IMR-90 (cell line): ENCODE measurements at regions not wholly inside any gene's neighbourhood (a gene's known extent, or its start where the extent isn't known, plus 50 kb on each side); places are given as distances from the start of the nearest gene placed in this dataset.

ENCODE experiments used
- ATAC-seq: fragments of 200-7000 bp; cut with Tn5 transposase; 2 replicates; pipeline ENCODE4 v1.9.1; 2020; ENCODE audit warnings: low read depth, mild to moderate bottlenecking, moderate library complexity
- BruUV-seq: library from RNA; stranded (reverse); fragments of 400-500 nt; replicated peaks from 2 replicates; lab custom pipeline; 2021; lab: Mats Ljungman, UMichigan
- CTCF ChIA-PET: fragments of 300-600 bp; formaldehyde crosslinking; extraction: SDS; loops from one replicate; lab custom pipeline; 2021; ENCODE audit warnings: antibody characterized with exemption; lab: Yijun Ruan, JAX
- POLR2A ChIA-PET: fragments of 300-600 bp; sonication (Branson Sonifier 250); formaldehyde crosslinking; loops from one replicate; lab custom pipeline; 2022; ENCODE audit warnings: antibody characterized with exemption; ENCODE audit not compliant: unreplicated experiment; lab: Charles Lee
- DNase-seq: peaks from one replicate; pipeline ENCODE4 v3.0.0; 2013
- H2AFZ ChIP-seq: replicated peaks from 2 replicates; pipeline ENCODE3; 2013; ENCODE audit warnings: low read length, mild to moderate bottlenecking; ENCODE audit not compliant: poor library complexity
- H2AK5ac ChIP-seq: 2 replicates; pipeline ENCODE4 v1.6.1; 2013; ENCODE audit warnings: low read depth, low read length, inconsistent platforms
- H2AK9ac ChIP-seq: replicated peaks from 2 replicates; pipeline ENCODE3; 2013; ENCODE audit warnings: mild to moderate bottlenecking, low read depth, low read length, moderate library complexity; ENCODE audit not compliant: poor library complexity
- H2BK120ac ChIP-seq: 2 replicates; pipeline ENCODE4 v1.6.1; 2013; ENCODE audit warnings: low read depth, low read length, inconsistent platforms
- H2BK15ac ChIP-seq: 3 replicates; pipeline ENCODE4 v1.6.1; 2013; ENCODE audit warnings: low read depth, low read length, inconsistent platforms
- H2BK20ac ChIP-seq: 2 replicates; pipeline ENCODE4 v1.6.1; 2013; ENCODE audit warnings: low read depth, mild to moderate bottlenecking, inconsistent platforms, low read length, moderate library complexity
- H2BK5ac ChIP-seq: 2 replicates; pipeline ENCODE4 v1.6.1; 2013; ENCODE audit warnings: mild to moderate bottlenecking, low read depth, low read length, inconsistent platforms; ENCODE audit not compliant: poor library complexity, severe bottlenecking
- H3K14ac ChIP-seq: replicated peaks from 2 replicates; pipeline ENCODE4 v1.6.1; 2013; ENCODE audit warnings: low read depth, low read length, inconsistent platforms
- H3K18ac ChIP-seq: 2 replicates; pipeline ENCODE4 v1.6.1; 2013; ENCODE audit warnings: low read depth, low read length, control low read depth
- H3K23ac ChIP-seq: 2 replicates; pipeline ENCODE4 v1.6.1; 2013; ENCODE audit warnings: low read depth, low read length, inconsistent platforms
- H3K27ac ChIP-seq: 2 replicates; pipeline ENCODE4 v1.5.1; 2013; ENCODE audit warnings: mild to moderate bottlenecking, control low read depth, low read length; ENCODE audit not compliant: insufficient read depth
- H3K27me3 ChIP-seq: 2 replicates; pipeline ENCODE4 v1.6.1; 2013; ENCODE audit warnings: low read length; ENCODE audit not compliant: control insufficient read depth, insufficient read depth
- H3K36me3 ChIP-seq: 2 replicates; pipeline ENCODE4 v1.6.1; 2013; ENCODE audit warnings: low read length, mixed read lengths; ENCODE audit not compliant: control insufficient read depth, insufficient read depth
- H3K4ac ChIP-seq: 2 replicates; pipeline ENCODE4 v1.6.1; 2013; ENCODE audit warnings: low read depth, low read length, inconsistent platforms
- H3K4me1 ChIP-seq: 2 replicates; pipeline ENCODE4 v1.6.1; 2013; ENCODE audit warnings: low read length, mixed read lengths; ENCODE audit not compliant: control insufficient read depth, insufficient read depth
- H3K4me2 ChIP-seq: 2 replicates; pipeline ENCODE4 v1.6.1; 2013; ENCODE audit warnings: low read depth, mild to moderate bottlenecking, control low read depth, low read length, moderate library complexity
- H3K4me3 ChIP-seq: 2 replicates; pipeline ENCODE4 v1.5.1; 2013; ENCODE audit warnings: low read depth, mild to moderate bottlenecking, control low read depth, low read length, moderate library complexity; ENCODE audit not compliant: insufficient read depth
- H3K56ac ChIP-seq: 2 replicates; pipeline ENCODE4 v1.6.1; 2013; ENCODE audit warnings: low read length, inconsistent platforms; ENCODE audit not compliant: insufficient read depth; ENCODE audit errors: extremely low read depth
- H3K79me1 ChIP-seq, 2 experiments: 2 replicates each; pipeline ENCODE4 v1.6.1; 2013; ENCODE audit warnings: low read length in 2 of 2, inconsistent platforms in 1 of 2, low read depth in 1 of 2
- H3K9ac ChIP-seq: 2 replicates; pipeline ENCODE4 v1.6.1; 2013; ENCODE audit warnings: low read depth, low read length, control low read depth
- H3K9me1 ChIP-seq: 2 replicates; pipeline ENCODE4 v1.6.1; 2013; ENCODE audit warnings: low read length, inconsistent platforms; ENCODE audit not compliant: insufficient read depth
- H3K9me3 ChIP-seq: 2 replicates; pipeline ENCODE4 v1.6.1; 2013; ENCODE audit warnings: low read length; ENCODE audit not compliant: control insufficient read depth, insufficient read depth
- H4K20me1 ChIP-seq: 2 replicates; pipeline ENCODE4 v1.6.1; 2013; ENCODE audit warnings: low read length, inconsistent platforms; ENCODE audit not compliant: insufficient read depth
- H4K5ac ChIP-seq: 2 replicates; pipeline ENCODE4 v1.6.1; 2013; ENCODE audit warnings: mild to moderate bottlenecking, low read depth, low read length, control low read depth
- H4K8ac ChIP-seq, 2 experiments: 2 replicates each; pipeline ENCODE4 v1.6.1; 2013; ENCODE audit warnings: low read depth in 2 of 2, low read length in 2 of 2, control low read depth in 1 of 2, inconsistent platforms in 1 of 2
- H4K91ac ChIP-seq: 2 replicates; pipeline ENCODE4 v1.6.1; 2013; ENCODE audit warnings: low read depth, low read length, inconsistent platforms; ENCODE audit not compliant: insufficient read depth
- MAFK ChIP-seq: IDR thresholded peaks from 2 replicates; pipeline ENCODE4 v1.6.1; 2012; ENCODE audit warnings: low read depth, low read length, improper control_type of control experiment
- MXI1 ChIP-seq: IDR thresholded peaks from 2 replicates; pipeline ENCODE4 v1.6.1; 2012; ENCODE audit warnings: low read depth, mild to moderate bottlenecking, low read length, moderate library complexity, borderline replicate concordance
- RFX5 ChIP-seq: IDR thresholded peaks from 2 replicates; pipeline ENCODE4 v1.8.0; 2012; ENCODE audit warnings: low read depth, mild to moderate bottlenecking, low read length, moderate library complexity
- WGBS, 2 experiments: methylation state at CpG; one replicate each; pipeline versions ENCODE4 v1.1.5 to v1.1.7; 2013; ENCODE audit warnings: missing lambda C conversion rate in 2 of 2; ENCODE audit not compliant: insufficient read length in 1 of 2; ENCODE audit errors: extremely low coverage in 2 of 2; 5-methylcytosine and 5-hydroxymethylcytosine counted together
- dilution Hi-C: fragments of 300-500 bp; cut with HindIII; formaldehyde crosslinking; loops from one replicate; pipeline ENCODE4 v1.14.3; 2018; ENCODE audit warnings: low sequenced_read_pairs; ENCODE audit not compliant: unreplicated experiment
- in situ Hi-C: fragments of 300-500 bp; cut with MboI; formaldehyde crosslinking; loops from 3 replicates; pipeline ENCODE4 v1.14.3; 2019; ENCODE audit warnings: low sequenced_read_pairs, inconsistent platforms, mixed read lengths
- intact Hi-C: fragments of 100-400 bp; cut with micrococcal nuclease; formaldehyde crosslinking; loops from 2 replicates; pipeline ENCODE4 v1.10.0; 2022

- no peak overlapping the region for H3K4ac ChIP-seq
- no peak overlapping the region for H4K8ac ChIP-seq
- no peaks in the 10 kb centered on the region for H3K36me3 ChIP-seq
- no peak overlapping the region for H4K91ac ChIP-seq
- no peak overlapping the region for H3K23ac ChIP-seq
- TF ChIP-seq RFX5 (no peak), MAFK (no peak), MXI1 (no peak)
- in situ Hi-C loops: no loop called here
- no peak overlapping the region for H2AK5ac ChIP-seq
- no peaks in the 10 kb centered on the region for H3K9me1 ChIP-seq
- no peaks in the 10 kb centered on the region for H3K4me1 ChIP-seq
- no peak overlapping the region for H4K5ac ChIP-seq
- no CpG with 5 or more reads among the region's 1 CpG for WGBS, 2 experiments
- dilution Hi-C loops: no loop called here
- H3K4me2 ChIP-seq: no peak overlapping the region
- no peak overlapping the region for H3K9ac ChIP-seq
- no peak for DNase-seq
- ChIA-PET CTCF (no interaction called here), POLR2A (no interaction called here)
- H3K18ac ChIP-seq: no peak overlapping the region
- H3K9me3 ChIP-seq: peaks cover 5% of the 10 kb centered on the region; the same call in 1 of the 2 replicates
- H2AK9ac ChIP-seq: no peak overlapping the region
- no peak overlapping the region for H2BK5ac ChIP-seq
- no peak overlapping the region for H2BK15ac ChIP-seq
- H3K79me1 ChIP-seq: no peaks in the 10 kb centered on the region
- intact Hi-C loops: no loop called here
- H3K56ac ChIP-seq: no peak overlapping the region
- no peaks in the 10 kb centered on the region for H3K27me3 ChIP-seq
- H3K14ac ChIP-seq: no peak overlapping the region
- H4K20me1 ChIP-seq: no peaks in the 10 kb centered on the region
- no peak overlapping the region for H3K27ac ChIP-seq
- no peak overlapping the region for H2BK120ac ChIP-seq
- no peak overlapping the region for H2BK20ac ChIP-seq
- ATAC-seq: no peak
- no peak overlapping the region for H3K4me3 ChIP-seq
- no TSS peak for BruUV-seq
- H2AFZ ChIP-seq: no peak overlapping the region
These were observed 1045.5 kb upstream of the NXPH2 start for GRCh38 chr2:139825726-139826125.
